ENCODE measurements at regions not wholly inside any gene's neighbourhood (a gene's known extent, or its start where the extent isn't known, plus 50 kb on each side); places are given as distances from the start of the nearest gene placed in this dataset.

- TF ChIP-seq CTCF (IDR thresholded peaks at IDR 0.05) (no peak), EZH2 (IDR thresholded peaks at IDR 0.05; ENCODE audit: borderline replicate concordance, insufficient read depth, low read depth, low read length, poor library complexity, severe bottlenecking) (no peak)
Measured at GRCh38 chr21:41108668-41109585, 59.0 kb upstream of the BACE2 start.
